ENCODE measurements at regions not wholly inside any gene's neighbourhood (a gene's known extent, or its start where the extent isn't known, plus 50 kb on each side); places are given as distances from the start of the nearest gene placed in this dataset.

DNA sequence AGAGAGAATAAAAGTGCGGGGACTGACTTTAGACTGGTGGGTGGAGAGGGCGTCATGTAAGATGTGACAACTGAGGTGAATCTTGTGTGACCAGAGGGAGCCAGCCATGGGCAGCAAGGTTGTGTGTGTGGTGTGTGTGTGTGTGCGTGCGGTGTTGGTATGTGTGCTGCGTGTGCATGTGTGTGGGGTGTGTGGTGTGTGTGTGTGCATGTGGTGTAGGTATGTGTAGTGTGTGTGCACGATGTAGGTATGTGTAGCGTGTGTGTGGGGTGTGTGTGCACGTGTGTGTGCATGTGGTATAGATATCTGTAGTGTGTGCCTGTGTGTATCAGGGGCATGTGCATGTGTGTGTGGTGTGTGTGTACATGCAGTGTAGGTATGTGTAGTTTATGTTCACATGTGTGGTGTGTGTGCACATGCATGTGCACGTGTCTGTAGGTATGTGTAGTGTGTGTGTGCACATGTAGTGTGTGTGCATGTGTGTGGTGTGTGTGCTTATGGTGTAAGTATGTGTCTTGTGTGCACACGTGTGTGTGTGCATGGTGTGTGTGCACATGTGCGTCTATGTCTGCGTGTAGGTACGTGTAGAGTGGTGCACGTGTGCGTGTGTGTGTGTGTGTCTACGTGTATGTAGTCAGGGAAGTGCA is 312.3 kb upstream of the MKI67 start:
- H3K27ac Mint-ChIP-seq: no peak overlapping the region
- no peaks in the 10 kb centered on the region for H3K27me3 Mint-ChIP-seq
- no peaks in the 10 kb centered on the region for H3K4me1 Mint-ChIP-seq (ENCODE audit: low read depth)
- no peaks in the 10 kb centered on the region for H3K36me3 Mint-ChIP-seq (ENCODE audit: low read depth)
- H3K9me3 Mint-ChIP-seq: no peaks in the 10 kb centered on the region
- no peak overlapping the region for H3K4me3 Mint-ChIP-seq

DNA sequence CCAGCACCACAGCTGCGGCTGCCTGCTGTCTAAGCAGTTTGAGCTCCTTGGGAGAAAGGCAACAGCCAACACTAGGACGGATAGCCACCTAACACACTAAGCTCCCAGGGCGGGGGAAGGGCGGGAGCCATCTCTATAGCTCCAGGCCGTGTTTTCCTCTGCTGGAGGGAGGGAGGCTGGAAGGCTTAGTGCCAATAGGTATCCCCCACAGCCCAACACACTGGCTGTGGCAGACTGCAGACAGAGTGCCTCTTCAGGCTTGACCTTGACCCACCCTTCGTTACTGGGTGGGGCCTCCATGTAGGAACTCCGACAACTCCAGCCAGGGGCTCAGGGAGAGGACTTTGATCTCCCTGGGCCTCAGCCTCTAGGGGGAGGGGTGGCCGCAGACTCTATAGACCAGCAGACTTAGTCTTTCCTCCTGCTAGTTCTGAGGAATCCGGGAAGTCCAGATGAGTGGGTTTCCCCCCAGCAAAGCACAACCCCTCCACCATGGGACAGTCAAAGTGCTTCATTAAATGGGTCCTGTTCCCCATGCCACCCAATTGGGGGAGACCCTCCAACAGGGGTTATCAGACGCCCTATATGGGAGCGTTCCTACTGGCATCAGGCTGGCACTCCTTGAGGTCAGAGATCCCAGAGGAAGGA is 314.4 kb upstream of the MKI67 start:
- no peaks in the 10 kb centered on the region for H3K27me3 Mint-ChIP-seq
- H3K9me3 Mint-ChIP-seq: no peaks in the 10 kb centered on the region
- H3K36me3 Mint-ChIP-seq (ENCODE audit: low read depth): no peaks in the 10 kb centered on the region
- H3K27ac Mint-ChIP-seq: no peak overlapping the region
- no peaks in the 10 kb centered on the region for H3K4me1 Mint-ChIP-seq (ENCODE audit: low read depth)
- H3K4me3 Mint-ChIP-seq: no peak overlapping the region

DNA sequence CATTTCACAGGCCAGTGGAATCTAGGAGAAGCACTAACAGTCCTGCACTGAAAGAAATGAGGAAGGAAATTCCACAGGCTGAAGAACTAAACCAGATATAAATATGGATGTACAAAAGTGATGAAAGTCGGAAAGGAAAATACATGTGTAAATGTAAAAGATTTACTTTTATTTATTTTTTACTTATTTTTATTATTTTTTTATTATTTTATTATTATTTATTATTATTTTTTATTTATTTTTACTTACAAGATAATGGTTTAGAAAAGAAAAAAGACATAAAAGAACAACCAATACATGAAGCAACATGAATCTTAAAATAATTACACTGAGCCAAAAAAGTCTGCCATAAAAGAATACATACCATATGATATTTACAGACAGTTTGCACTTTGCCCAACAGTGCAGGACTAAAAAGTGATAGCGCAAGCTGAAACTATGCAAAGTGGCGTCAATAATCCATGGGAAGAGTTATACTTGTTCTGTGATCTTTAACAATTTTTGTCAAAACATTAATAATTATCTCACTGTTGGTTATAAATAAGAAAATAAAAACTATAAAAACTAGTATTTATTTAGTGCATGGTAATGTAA is 317.8 kb upstream of the MKI67 start:
- no peak overlapping the region for H3K27ac Mint-ChIP-seq
- H3K36me3 Mint-ChIP-seq (ENCODE audit: low read depth): no peaks in the 10 kb centered on the region
- H3K4me1 Mint-ChIP-seq (ENCODE audit: low read depth): no peaks in the 10 kb centered on the region
- no peak overlapping the region for H3K4me3 Mint-ChIP-seq
- H3K27me3 Mint-ChIP-seq: no peaks in the 10 kb centered on the region
- no peaks in the 10 kb centered on the region for H3K9me3 Mint-ChIP-seq

DNA sequence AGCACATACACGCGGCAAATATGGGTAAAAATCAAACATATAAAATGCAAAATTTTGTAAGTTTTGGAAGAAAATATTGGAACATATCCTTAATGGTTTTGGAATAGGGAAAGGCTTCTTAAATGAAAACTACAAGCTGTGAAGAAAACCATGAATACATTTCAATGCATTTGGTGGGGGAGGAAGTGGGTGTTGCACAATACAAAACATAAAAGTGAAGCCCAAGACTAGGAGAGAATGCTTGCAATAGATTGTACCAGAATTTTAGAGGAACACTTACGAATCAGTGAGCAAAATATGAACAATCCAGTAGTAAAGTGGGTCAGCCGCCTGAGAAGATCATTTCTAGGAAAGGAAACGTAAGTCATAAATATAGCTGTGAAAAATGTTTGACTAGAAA is 322.6 kb upstream of the MKI67 start:
- H3K27ac Mint-ChIP-seq: no peak overlapping the region
- H3K27me3 Mint-ChIP-seq: no peaks in the 10 kb centered on the region
- no peaks in the 10 kb centered on the region for H3K36me3 Mint-ChIP-seq (ENCODE audit: low read depth)
- H3K9me3 Mint-ChIP-seq: no peaks in the 10 kb centered on the region
- no peak overlapping the region for H3K4me3 Mint-ChIP-seq
- no peaks in the 10 kb centered on the region for H3K4me1 Mint-ChIP-seq (ENCODE audit: low read depth)

DNA sequence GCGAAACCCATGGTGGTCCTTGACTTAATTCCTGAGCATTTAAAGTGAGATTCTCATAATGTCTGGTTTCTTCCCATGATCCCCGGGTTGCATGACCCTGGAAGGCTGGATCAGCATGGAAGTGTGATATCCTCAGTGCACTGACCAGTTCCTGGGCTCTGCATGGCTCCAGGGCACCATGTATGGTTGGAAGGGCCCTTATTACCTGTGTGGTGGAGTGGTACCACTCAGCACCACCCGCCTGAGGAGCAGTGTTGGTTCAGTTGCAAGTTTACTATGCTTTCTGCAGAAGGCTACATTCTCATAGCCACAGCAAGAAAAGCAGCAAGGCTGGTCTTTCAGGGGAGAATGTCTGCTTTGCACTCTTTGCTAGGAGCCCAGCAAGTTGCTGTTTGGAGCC is 325.7 kb upstream of the MKI67 start:
- Mint-ChIP-seq H3K36me3 (ENCODE audit: low read depth) (no peaks in the 10 kb centered on the region), H3K4me3 (no peak overlapping the region), H3K9me3 (no peaks in the 10 kb centered on the region), H3K4me1 (ENCODE audit: low read depth) (no peaks in the 10 kb centered on the region), H3K27ac (no peak overlapping the region), H3K27me3 (no peaks in the 10 kb centered on the region)

DNA sequence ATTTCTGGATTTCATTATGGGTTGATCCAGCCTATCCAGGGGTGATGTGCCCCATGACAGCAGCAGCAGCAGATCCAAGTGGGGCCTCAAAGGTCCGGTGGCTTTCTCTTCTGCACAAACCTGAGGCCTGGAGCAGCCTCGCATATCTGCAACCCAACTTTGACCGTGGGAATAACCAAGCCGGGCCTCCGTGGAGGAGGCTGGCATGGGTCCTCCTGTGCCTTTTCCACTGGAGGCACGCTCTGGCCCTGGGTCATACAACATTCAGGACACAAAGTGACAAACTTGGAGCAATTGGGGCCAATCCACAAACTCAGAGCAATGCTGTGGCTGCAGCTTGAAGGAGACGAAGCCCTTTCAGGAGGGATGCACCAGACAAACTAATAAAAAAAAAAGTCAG is 330.0 kb upstream of the MKI67 start:
- Mint-ChIP-seq H3K36me3 (ENCODE audit: low read depth) (no peaks in the 10 kb centered on the region), H3K9me3 (no peaks in the 10 kb centered on the region), H3K27ac (no peak overlapping the region), H3K27me3 (no peaks in the 10 kb centered on the region), H3K4me1 (ENCODE audit: low read depth) (no peaks in the 10 kb centered on the region), H3K4me3 (no peak overlapping the region)

DNA sequence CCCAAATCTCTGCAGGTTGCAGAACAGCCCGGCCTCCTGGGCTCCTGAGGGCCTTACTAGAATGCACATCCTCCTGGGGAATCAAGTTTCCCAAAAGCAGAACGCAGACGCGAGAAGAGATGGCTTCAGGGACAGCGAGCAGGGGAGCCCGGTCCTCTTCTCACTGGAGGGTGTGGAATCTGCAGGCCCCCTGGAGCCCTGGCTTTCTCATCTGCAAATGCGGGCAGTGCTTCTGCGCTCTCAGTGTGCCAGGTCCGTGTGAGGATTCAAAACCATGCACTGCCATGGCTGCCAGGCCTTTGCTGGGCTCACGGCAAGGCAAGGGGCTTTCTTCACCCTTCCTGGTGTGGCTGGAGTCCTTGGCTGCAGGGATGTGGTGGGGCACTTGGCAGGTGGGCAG is 330.9 kb upstream of the MKI67 start:
- Mint-ChIP-seq H3K36me3 (ENCODE audit: low read depth) (no peaks in the 10 kb centered on the region), H3K27me3 (no peaks in the 10 kb centered on the region), H3K27ac (no peak overlapping the region), H3K4me3 (no peak overlapping the region), H3K9me3 (no peaks in the 10 kb centered on the region), H3K4me1 (ENCODE audit: low read depth) (no peaks in the 10 kb centered on the region)

DNA sequence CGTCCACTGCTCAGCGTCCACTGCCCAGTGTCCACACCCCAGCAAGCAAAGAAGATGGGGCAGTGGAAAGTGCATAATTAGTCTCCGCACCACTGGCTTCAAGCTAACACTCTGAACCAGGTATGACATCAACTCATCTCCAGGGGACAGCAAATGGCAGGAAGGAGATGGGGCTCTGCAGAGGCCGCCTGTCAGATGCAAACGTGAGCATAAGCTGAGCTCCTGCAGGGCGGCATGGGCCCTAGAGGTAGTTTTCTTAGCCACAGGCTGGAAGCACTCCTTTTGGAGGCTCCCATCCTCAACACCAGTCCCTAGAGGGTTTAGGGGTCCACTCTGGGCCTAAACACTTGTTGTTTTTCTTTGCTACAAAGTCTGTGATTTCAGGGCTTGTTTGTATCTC is 335.8 kb upstream of the MKI67 start:
- H3K4me3 Mint-ChIP-seq: no peak overlapping the region
- no peaks in the 10 kb centered on the region for H3K9me3 Mint-ChIP-seq
- no peaks in the 10 kb centered on the region for H3K4me1 Mint-ChIP-seq (ENCODE audit: low read depth)
- no peak overlapping the region for H3K27ac Mint-ChIP-seq
- H3K36me3 Mint-ChIP-seq (ENCODE audit: low read depth): no peaks in the 10 kb centered on the region
- no peaks in the 10 kb centered on the region for H3K27me3 Mint-ChIP-seq

DNA sequence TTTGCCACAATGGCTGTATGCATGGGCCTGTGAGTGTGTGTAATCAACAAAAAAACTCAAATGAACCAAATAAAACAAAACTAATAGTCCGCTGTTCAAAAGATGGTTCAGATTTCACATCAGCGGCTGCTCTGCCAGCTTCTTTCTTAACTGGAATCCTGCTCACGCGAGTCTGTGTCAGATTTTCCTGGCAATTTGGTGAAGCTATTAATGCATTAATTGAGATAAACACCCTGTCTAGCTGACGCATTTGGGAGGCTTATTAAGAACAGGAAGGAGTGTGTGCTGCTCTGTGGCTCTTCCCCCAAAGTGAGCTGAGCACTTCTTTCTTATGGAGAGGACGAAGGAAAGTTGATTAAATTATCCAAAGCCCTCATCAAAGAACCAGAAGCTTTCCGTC is 336.6 kb upstream of the MKI67 start:
- Mint-ChIP-seq H3K27me3 (no peaks in the 10 kb centered on the region), H3K27ac (no peak overlapping the region), H3K9me3 (no peaks in the 10 kb centered on the region), H3K4me3 (no peak overlapping the region), H3K4me1 (ENCODE audit: low read depth) (no peaks in the 10 kb centered on the region), H3K36me3 (ENCODE audit: low read depth) (no peaks in the 10 kb centered on the region)

DNA sequence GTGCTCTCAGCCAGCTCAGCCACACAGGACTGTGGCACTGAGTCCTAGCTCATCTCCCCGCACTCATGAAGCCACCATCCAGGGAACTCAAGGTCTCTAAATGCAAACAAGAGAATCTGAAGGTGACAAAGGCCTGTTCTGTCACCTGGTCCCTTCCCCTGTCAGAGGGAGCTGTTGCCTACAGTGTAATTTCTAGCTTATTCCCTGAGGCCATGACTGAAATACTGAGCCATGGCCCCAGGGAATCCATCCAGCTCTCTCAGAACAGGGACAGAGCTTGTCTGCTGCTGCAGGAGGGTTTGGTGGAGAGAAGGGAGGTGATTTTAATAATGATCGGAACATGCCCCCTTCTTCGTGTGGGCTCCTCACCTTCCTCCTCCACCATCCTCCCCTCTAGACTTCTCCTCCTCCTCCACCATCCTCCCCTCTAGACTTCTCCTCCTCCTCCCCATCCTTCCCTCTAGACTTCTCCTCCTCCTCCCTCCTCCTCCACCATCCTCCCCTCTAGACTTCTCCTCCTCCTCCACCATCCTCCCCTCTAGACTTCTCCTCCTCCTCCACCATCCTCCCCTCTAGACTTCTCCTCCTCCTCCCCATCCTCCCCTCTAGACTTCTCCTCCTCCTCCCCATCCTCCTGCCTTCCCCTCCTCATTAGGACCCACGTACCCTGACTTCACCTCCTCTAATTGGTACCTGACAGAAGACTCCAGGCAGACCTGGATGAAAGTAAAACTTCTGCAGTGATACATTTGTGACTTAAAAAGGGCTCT is 338.0 kb upstream of the MKI67 start:
- Mint-ChIP-seq H3K36me3 (ENCODE audit: low read depth) (no peaks in the 10 kb centered on the region), H3K4me3 (no peak overlapping the region), H3K9me3 (no peaks in the 10 kb centered on the region)

DNA sequence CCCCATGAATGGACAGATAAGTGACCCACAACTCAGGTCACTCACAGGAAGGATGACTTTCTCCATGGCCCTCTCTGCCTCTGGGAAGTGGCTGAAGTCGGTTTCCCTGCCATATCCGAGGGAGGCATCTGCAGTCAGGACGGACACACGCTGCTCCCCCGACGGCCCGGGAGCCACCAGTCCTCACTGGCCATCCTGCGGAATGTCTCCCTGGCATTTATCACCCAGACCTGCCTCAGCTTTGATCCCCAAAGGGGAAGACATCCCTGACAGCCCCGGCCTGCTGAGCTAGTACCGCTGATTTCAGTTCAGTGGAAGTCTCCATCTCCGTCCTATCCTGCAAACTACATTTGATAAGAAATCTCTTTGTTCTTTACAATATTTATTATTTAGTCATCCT is 339.5 kb upstream of the MKI67 start:
- no peaks in the 10 kb centered on the region for H3K36me3 Mint-ChIP-seq (ENCODE audit: low read depth)
- no peaks in the 10 kb centered on the region for H3K9me3 Mint-ChIP-seq
- no peak overlapping the region for H3K27ac Mint-ChIP-seq
- H3K4me3 Mint-ChIP-seq: no peak overlapping the region
- H3K4me1 Mint-ChIP-seq (ENCODE audit: low read depth): no peaks in the 10 kb centered on the region
- H3K27me3 Mint-ChIP-seq: no peaks in the 10 kb centered on the region

More for the DNA sequence above, 338.0 kb upstream of the MKI67 start:
- H3K27ac Mint-ChIP-seq: no peak overlapping the region
- H3K27me3 Mint-ChIP-seq: no peaks in the 10 kb centered on the region
- H3K4me1 Mint-ChIP-seq (ENCODE audit: low read depth): no peaks in the 10 kb centered on the region

DNA sequence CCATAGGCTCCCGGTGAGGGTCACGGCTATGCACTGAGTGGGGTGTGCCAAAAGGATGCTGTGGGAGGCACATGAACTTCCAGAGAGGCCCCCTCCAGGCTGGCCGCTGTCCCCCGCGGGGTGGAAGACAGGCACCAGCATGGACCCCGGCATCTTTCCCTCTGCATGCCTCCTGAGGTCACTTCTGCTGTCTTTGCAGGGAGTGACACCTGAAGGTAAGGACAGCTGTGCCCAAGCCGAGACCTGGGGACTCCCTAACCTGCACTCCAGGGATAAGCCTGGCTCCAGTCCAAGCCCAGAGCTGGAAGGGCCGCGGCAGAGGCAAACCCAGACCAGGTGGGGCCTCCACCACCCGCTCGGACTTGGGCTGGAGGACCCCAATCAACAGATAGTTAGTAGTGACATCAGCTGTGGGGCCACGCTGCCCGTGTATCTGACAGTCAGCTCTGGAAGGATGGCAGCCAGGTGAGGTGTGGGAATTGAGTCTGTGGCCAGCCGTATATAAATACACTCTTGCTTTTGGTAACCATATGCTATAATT is 340.7 kb upstream of the MKI67 start:
- Mint-ChIP-seq H3K4me3 (no peak overlapping the region), H3K9me3 (no peaks in the 10 kb centered on the region), H3K36me3 (ENCODE audit: low read depth) (no peaks in the 10 kb centered on the region), H3K27me3 (no peaks in the 10 kb centered on the region), H3K4me1 (ENCODE audit: low read depth) (no peaks in the 10 kb centered on the region), H3K27ac (no peak overlapping the region)

DNA sequence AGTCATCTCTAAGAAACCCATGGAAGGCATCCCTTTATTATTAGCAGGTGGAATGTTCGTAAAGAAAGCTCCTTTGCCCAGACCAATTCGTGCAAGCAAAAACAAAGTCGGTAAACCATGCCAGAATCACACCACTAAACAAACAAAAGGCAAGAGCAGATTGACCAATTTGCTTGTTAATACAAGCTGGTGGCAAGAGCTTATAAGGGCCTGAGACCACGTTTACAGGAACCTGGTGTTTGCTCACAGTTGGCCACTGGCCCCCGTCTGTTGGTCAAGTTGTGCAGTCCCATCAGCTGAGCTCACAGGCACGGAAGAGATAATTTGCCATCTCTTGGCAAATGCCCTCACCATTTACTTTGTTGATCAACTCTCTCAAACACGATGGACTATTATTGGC is 342.2 kb upstream of the MKI67 start:
- Mint-ChIP-seq H3K27ac (no peak overlapping the region), H3K36me3 (ENCODE audit: low read depth) (no peaks in the 10 kb centered on the region), H3K27me3 (no peaks in the 10 kb centered on the region), H3K4me3 (no peak overlapping the region), H3K9me3 (no peaks in the 10 kb centered on the region), H3K4me1 (ENCODE audit: low read depth) (no peaks in the 10 kb centered on the region)

DNA sequence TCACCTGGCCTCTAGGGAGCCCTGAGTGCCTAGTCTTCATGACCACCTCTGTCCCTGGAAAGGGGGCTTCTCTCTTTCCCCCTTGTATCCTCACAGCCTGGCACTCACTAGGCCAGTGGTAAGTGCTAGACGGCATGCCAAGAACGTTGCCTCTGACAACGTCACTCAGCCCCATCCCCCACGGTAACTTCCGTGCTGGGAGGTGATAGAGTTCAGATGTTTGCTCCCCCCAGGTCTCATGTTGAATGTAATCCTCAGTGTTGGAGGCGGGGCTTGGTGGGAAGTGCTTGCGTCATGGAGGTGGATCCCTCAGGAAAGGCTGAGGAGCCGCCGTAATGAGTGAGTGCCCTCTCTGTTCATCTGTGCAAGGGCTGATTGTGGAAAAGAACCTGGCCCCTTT is 343.3 kb upstream of the MKI67 start:
- H3K36me3 Mint-ChIP-seq (ENCODE audit: low read depth): no peaks in the 10 kb centered on the region
- no peak overlapping the region for H3K27ac Mint-ChIP-seq
- H3K4me3 Mint-ChIP-seq: no peak overlapping the region
- H3K4me1 Mint-ChIP-seq (ENCODE audit: low read depth): no peaks in the 10 kb centered on the region
- no peaks in the 10 kb centered on the region for H3K9me3 Mint-ChIP-seq
- H3K27me3 Mint-ChIP-seq: no peaks in the 10 kb centered on the region

DNA sequence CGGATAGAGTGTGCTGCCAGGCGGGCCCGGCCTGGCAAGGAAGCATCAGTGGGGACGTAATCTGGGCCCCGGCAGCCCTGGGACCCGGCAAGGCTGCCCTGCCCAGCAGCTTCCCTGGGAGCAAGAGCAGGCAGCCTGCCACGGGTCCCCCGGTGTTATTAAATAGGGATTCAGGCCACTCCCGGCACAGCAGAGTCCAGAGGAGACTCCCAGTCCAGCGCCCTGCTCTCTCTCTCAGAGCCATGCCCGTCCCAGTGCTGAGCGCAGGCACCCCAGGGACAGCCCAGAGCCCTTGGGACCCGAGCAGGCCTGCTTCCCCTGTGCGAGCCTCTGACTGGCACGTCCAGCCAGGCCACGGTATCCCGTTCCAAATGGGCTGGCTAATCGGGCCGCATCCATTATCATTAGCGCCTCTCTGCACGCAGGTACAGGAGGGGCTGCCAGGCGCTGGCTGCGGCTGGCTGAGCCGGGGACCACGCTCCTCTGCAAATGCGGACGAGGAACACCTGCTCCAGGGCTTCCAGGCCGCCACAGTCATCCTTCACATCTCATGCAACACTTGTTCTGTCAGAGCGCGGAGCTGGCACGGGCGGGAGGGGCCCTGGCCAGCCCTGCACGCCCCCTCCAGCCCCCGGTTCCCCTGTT is 344.2 kb upstream of the MKI67 start:
- H3K27ac Mint-ChIP-seq: no peak overlapping the region
- no peaks in the 10 kb centered on the region for H3K36me3 Mint-ChIP-seq (ENCODE audit: low read depth)

More for the DNA sequence above, 344.2 kb upstream of the MKI67 start:
- H3K9me3 Mint-ChIP-seq: no peaks in the 10 kb centered on the region
- no peak overlapping the region for H3K4me3 Mint-ChIP-seq
- no peaks in the 10 kb centered on the region for H3K27me3 Mint-ChIP-seq
- H3K4me1 Mint-ChIP-seq (ENCODE audit: low read depth): no peaks in the 10 kb centered on the region

Measured in stimulated activated naive CD8-positive, alpha-beta T cell treated with anti-CD3 and anti-CD28 coated beads, Interleukin-15, Interleukin-2, amounts not matched to agents 100 ng/mL and 50 ng/mL, for 24 hours (primary cell).